GM12878 (cell line): ENCODE measurements at regions not wholly inside any gene's neighbourhood (a gene's known extent, or its start where the extent isn't known, plus 50 kb on each side); places are given as distances from the start of the nearest gene placed in this dataset.

Source experiments
- ATAC-seq: fragments of 200-7000 bp; cut with Tn5 transposase; 3 replicates; pipeline ENCODE4 v1.9.1; 2020; ENCODE audit warnings: mild to moderate bottlenecking, moderate library complexity
- BruUV-seq: library from RNA; stranded (reverse); fragments of 400-500 nt; replicated peaks from 2 replicates; lab custom pipeline; 2021; lab: Mats Ljungman, UMichigan
- CTCF ChIA-PET: fragments of 300-600 bp; sonication (Branson Sonifier 250); formaldehyde crosslinking; extraction: SDS; loops from one replicate; lab custom pipeline; 2021; ENCODE audit warnings: inconsistent platforms; lab: Yijun Ruan, JAX
- POLR2A ChIA-PET: fragments of 350-600 bp; formaldehyde crosslinking; extraction: SDS; loops from one replicate; lab custom pipeline; 2021; ENCODE audit warnings: inconsistent platforms; lab: Charles Lee
- RAD21 ChIA-PET: fragments of 300-600 bp; sonication (Branson Sonifier 250); formaldehyde crosslinking; loops from one replicate; lab custom pipeline; 2023; ENCODE audit warnings: antibody characterized with exemption; ENCODE audit not compliant: unreplicated experiment; lab: Charles Lee
- SMC1A ChIA-PET: fragments of 300-600 bp; sonication (Branson Sonifier 250); formaldehyde crosslinking; loops from one replicate; lab custom pipeline; 2023; ENCODE audit not compliant: unreplicated experiment, uncharacterized antibody; lab: Charles Lee
- DNase-seq: peaks from one replicate; pipeline ENCODE4 v3.0.0-alpha.2; 2011; ENCODE audit warnings: low read depth, low spot score
- FAIRE-seq: peaks from 3 replicates; lab custom pipeline; 2011; peaks lifted over from hg19 to GRCh38; lab: Jason Lieb, UNC
- H2AFZ ChIP-seq: 2 replicates; pipeline ENCODE4 v1.6.0; 2011; ENCODE audit warnings: low read depth, low read length, control low read depth; ENCODE audit not compliant: control insufficient read depth
- H3K27ac ChIP-seq: 2 replicates; pipeline ENCODE4 v1.5.1; 2011; ENCODE audit warnings: control low read depth; ENCODE audit not compliant: control insufficient read depth, insufficient read depth
- H3K27me3 ChIP-seq, 2 experiments: replicated peaks in 1 of 2; 2 replicates each; pipeline versions ENCODE4 v1.6.0 to v1.6.1; 2011; ENCODE audit warnings: low read length in 1 of 2; ENCODE audit not compliant: control insufficient read depth in 2 of 2, insufficient read depth in 2 of 2
- H3K36me3 ChIP-seq, 2 experiments: 2 replicates each; pipeline ENCODE4 v1.5.1; 2011; ENCODE audit warnings: low read length in 1 of 2; ENCODE audit not compliant: control insufficient read depth in 2 of 2, insufficient read depth in 2 of 2
- H3K4me1 ChIP-seq: 2 replicates; pipeline ENCODE4 v1.6.1; 2011; ENCODE audit warnings: mild to moderate bottlenecking, low read length, moderate library complexity, mixed read lengths; ENCODE audit not compliant: control insufficient read depth, insufficient read depth
- H3K4me2 ChIP-seq: 2 replicates; pipeline ENCODE4 v1.6.0; 2011; ENCODE audit warnings: control low read depth; ENCODE audit not compliant: control insufficient read depth, insufficient read depth
- H3K4me3 ChIP-seq: fragments of 200-600 bp; sonication (generic); 2 replicates; pipeline ENCODE4 v1.5.1; 2016
- H3K79me2 ChIP-seq: 2 replicates; pipeline ENCODE4 v1.6.0; 2011; ENCODE audit warnings: low read length; ENCODE audit not compliant: control insufficient read depth, insufficient read depth
- H3K9ac ChIP-seq: 2 replicates; pipeline ENCODE4 v1.8.0; 2011; ENCODE audit warnings: low read length, control low read depth, mixed read lengths; ENCODE audit not compliant: control insufficient read depth, insufficient read depth
- H3K9me3 ChIP-seq: replicated peaks from 3 replicates; pipeline ENCODE4 v1.5.1; 2011; ENCODE audit warnings: mild to moderate bottlenecking, low read length; ENCODE audit not compliant: control insufficient read depth, insufficient read depth
- H4K20me1 ChIP-seq: 2 replicates; pipeline ENCODE4 v1.6.0; 2011; ENCODE audit not compliant: control insufficient read depth, insufficient read depth
- ESRRA ChIP-seq: IDR thresholded peaks from 2 replicates; pipeline ENCODE4 v1.6.1; 2012; ENCODE audit warnings: mild to moderate bottlenecking, low read length, improper control_type of control experiment
- ETV6 ChIP-seq, 2 experiments: fragments of 450-650 bp in 1 of 2; IDR thresholded peaks in 1 of 2; conservative IDR thresholded peaks in 1 of 2; 2 replicates each; pipeline ENCODE4 v1.6.1; 2014; ENCODE audit warnings: antibody characterized with exemption in 1 of 2, borderline replicate concordance in 1 of 2, low read depth in 1 of 2, mild to moderate bottlenecking in 1 of 2, moderate library complexity in 1 of 2
- FOXM1 ChIP-seq: IDR thresholded peaks from 2 replicates; pipeline ENCODE4 v1.6.1; 2012; ENCODE audit warnings: low read depth, mild to moderate bottlenecking, inconsistent platforms, low read length, moderate library complexity
- HDGF ChIP-seq: fragments of 450-650 bp; IDR thresholded peaks from 2 replicates; pipeline ENCODE4 v1.6.1; 2016; ENCODE audit warnings: antibody characterized with exemption
- IRF4 ChIP-seq: IDR thresholded peaks from 2 replicates; pipeline ENCODE4 v1.6.1; 2011; ENCODE audit warnings: low read depth, low read length
- NBN ChIP-seq: fragments of 450-650 bp; IDR thresholded peaks from 2 replicates; pipeline ENCODE4 v1.6.1; 2016
- POLR2AphosphoS2 ChIP-seq: IDR thresholded peaks from 2 replicates; pipeline ENCODE4 v1.6.1; 2011; ENCODE audit warnings: low read depth, mild to moderate bottlenecking, low read length, improper control_type of control experiment, moderate library complexity
- POLR2AphosphoS5 ChIP-seq: IDR thresholded peaks from 2 replicates; pipeline ENCODE4 v1.6.1; 2011; ENCODE audit warnings: mild to moderate bottlenecking, low read length, inconsistent platforms
- RUNX3 ChIP-seq: IDR thresholded peaks from 2 replicates; pipeline ENCODE4 v1.6.1; 2012; ENCODE audit warnings: low read length, inconsistent platforms
- SIN3A ChIP-seq: IDR thresholded peaks from 2 replicates; pipeline ENCODE4 v1.6.1; 2012; ENCODE audit warnings: low read depth, low read length, improper control_type of control experiment
- SMC3 ChIP-seq: IDR thresholded peaks from 2 replicates; pipeline ENCODE4 v1.6.1; 2011; ENCODE audit warnings: low read length, improper control_type of control experiment, borderline replicate concordance
- TCF7 ChIP-seq: IDR thresholded peaks from 2 replicates; pipeline ENCODE4 v1.6.1; 2014; ENCODE audit warnings: antibody characterized with exemption, borderline replicate concordance
- USF2 ChIP-seq: IDR thresholded peaks from 2 replicates; pipeline ENCODE4 v1.6.1; 2011; ENCODE audit warnings: low read depth, low read length, improper control_type of control experiment, borderline replicate concordance
- ZBED1 ChIP-seq: IDR thresholded peaks from 2 replicates; pipeline ENCODE4 v1.6.1; 2016; ENCODE audit warnings: borderline replicate concordance
- WGBS: methylation state at CpG from one replicate; pipeline ENCODE4 v1.1.6; 2016; ENCODE audit warnings: low lambda C conversion rate; ENCODE audit not compliant: insufficient replicate concordance, insufficient coverage; ENCODE audit errors: missing lambda C conversion rate; 5-methylcytosine and 5-hydroxymethylcytosine counted together
- in situ Hi-C: fragments of 300-500 bp; cut with MboI; formaldehyde crosslinking; loops from 9 replicates; pipeline ENCODE4 v1.14.3; 2018; ENCODE audit warnings: mixed read lengths
- intact Hi-C: fragments of 100-400 bp; cut with micrococcal nuclease; formaldehyde crosslinking; loops from one replicate; pipeline ENCODE4 v1.14.2; 2022; ENCODE audit not compliant: unreplicated experiment
- TF ChIP-seq, protein P1 (sequence below): fragments of 150-350 bp; IDR thresholded peaks from 2 replicates; pipeline ENCODE4 v1.6.1; 2016; ENCODE audit warnings: low read depth, low read length
- TF ChIP-seq, protein P2 (sequence below): IDR thresholded peaks from 2 replicates; pipeline ENCODE4 v1.6.1; 2011; ENCODE audit warnings: borderline replicate concordance, low read depth, mild to moderate bottlenecking, moderate library complexity, mixed read lengths, low read length; ENCODE audit not compliant: insufficient read depth; ENCODE audit errors: extremely low read length

GRCh38 chr10:2121315-2121714, 384.0 kb upstream of the ADARB2 start (continued):
- TF ChIP-seq ETV6 (conservative IDR thresholded peaks at IDR 0.05 in 1 of 2, IDR thresholded peaks at IDR 0.05 in 1 of 2; ENCODE audit: borderline replicate concordance in 1 of 2, low read depth in 1 of 2): no peak
- TF ChIP-seq, all 136 proteins: peak for 0

DNA sequence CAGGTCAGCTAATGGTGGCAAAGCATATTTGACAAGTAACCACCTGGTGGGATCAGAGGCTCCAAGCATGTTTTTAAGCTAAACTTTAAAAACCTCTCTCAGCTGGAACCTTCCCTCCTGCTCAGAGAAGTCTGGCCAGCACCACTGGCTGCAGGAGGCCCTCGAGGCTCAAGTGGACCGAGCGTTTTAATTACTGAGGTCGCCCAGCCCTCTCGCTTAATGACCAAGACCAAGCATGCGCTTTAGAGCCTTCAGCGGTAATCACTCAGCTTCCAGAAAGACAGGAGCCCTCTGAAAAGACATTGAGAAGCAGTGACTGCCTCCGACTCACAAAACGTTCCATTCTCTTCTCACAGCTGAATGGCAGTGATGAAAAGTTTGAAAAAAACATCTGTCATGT, 383.4 kb upstream of the ADARB2 start:
- ATAC-seq: no peak
- no peaks in the 10 kb centered on the region for H3K27me3 ChIP-seq
- no peak overlapping the region for H3K4me3 ChIP-seq
- no peak for FAIRE-seq
- no peak for TF ChIP-seq USF2
- no peak for TF ChIP-seq POLR2AphosphoS5
- no peak for TF ChIP-seq ZBED1
- TF ChIP-seq POLR2AphosphoS2: no peak
- TF ChIP-seq IRF4: no peak
- no peak for TF ChIP-seq ESRRA
- TF ChIP-seq, protein P1, sequence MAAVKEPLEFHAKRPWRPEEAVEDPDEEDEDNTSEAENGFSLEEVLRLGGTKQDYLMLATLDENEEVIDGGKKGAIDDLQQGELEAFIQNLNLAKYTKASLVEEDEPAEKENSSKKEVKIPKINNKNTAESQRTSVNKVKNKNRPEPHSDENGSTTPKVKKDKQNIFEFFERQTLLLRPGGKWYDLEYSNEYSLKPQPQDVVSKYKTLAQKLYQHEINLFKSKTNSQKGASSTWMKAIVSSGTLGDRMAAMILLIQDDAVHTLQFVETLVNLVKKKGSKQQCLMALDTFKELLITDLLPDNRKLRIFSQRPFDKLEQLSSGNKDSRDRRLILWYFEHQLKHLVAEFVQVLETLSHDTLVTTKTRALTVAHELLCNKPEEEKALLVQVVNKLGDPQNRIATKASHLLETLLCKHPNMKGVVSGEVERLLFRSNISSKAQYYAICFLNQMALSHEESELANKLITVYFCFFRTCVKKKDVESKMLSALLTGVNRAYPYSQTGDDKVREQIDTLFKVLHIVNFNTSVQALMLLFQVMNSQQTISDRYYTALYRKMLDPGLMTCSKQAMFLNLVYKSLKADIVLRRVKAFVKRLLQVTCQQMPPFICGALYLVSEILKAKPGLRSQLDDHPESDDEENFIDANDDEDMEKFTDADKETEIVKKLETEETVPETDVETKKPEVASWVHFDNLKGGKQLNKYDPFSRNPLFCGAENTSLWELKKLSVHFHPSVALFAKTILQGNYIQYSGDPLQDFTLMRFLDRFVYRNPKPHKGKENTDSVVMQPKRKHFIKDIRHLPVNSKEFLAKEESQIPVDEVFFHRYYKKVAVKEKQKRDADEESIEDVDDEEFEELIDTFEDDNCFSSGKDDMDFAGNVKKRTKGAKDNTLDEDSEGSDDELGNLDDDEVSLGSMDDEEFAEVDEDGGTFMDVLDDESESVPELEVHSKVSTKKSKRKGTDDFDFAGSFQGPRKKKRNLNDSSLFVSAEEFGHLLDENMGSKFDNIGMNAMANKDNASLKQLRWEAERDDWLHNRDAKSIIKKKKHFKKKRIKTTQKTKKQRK: no peak
- TF ChIP-seq RUNX3: no peak
- no peak for TF ChIP-seq SMC3
- TF ChIP-seq TCF7: no peak
- no peak for TF ChIP-seq FOXM1
- no peak for TF ChIP-seq HDGF
- no peak for TF ChIP-seq SIN3A
- TF ChIP-seq, protein P2, sequence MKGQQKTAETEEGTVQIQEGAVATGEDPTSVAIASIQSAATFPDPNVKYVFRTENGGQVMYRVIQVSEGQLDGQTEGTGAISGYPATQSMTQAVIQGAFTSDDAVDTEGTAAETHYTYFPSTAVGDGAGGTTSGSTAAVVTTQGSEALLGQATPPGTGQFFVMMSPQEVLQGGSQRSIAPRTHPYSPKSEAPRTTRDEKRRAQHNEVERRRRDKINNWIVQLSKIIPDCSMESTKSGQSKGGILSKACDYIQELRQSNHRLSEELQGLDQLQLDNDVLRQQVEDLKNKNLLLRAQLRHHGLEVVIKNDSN: no peak
- TF ChIP-seq NBN: no peak
- no peak overlapping the region for H3K27ac ChIP-seq
- ChIA-PET SMC1A (interaction anchor here (0.5 to 1.1 kb wide), 2 partner anchors 23 to 247 kb away, joined by 3 read pairs; no protein-coding TSS in a partner anchor), RAD21 (no interaction called here), POLR2A (no interaction called here), CTCF (interaction anchor here (1.8 to 2.1 kb wide), 2 partner anchors 9 to 17 kb away, joined by 4 to 7 read pairs; no protein-coding TSS in a partner anchor)
- no peaks in the 10 kb centered on the region for H3K36me3 ChIP-seq
- no peak overlapping the region for H2AFZ ChIP-seq
- DNase-seq: no peak
- BruUV-seq: no TSS peak
- no peak overlapping the region for H3K4me2 ChIP-seq
- no peak overlapping the region for H3K9ac ChIP-seq
- H3K79me2 ChIP-seq: no peaks in the 10 kb centered on the region
- WGBS: 29% methylated on average over 9 of the region's 9 CpGs
- in situ Hi-C loops: no loop called here
- H3K4me1 ChIP-seq: no peaks in the 10 kb centered on the region
- no peaks in the 10 kb centered on the region for H4K20me1 ChIP-seq
- intact Hi-C loops: no loop called here
- H3K9me3 ChIP-seq: no peaks in the 10 kb centered on the region; the same call in 2 of the 3 replicates
